Lower lobe of right lung (tissue), 2 donors: ENCODE measurements at regions not wholly inside any gene's neighbourhood (a gene's known extent, or its start where the extent isn't known, plus 50 kb on each side); places are given as distances from the start of the nearest gene placed in this dataset.

ENCODE experiments used
- ATAC-seq, 2 donors: fragments of 200-7000 bp; cut with Tn5 transposase; one replicate each; pipeline ENCODE4 v1.9.1; 2020 to 2022; ENCODE audit warnings: mild to moderate bottlenecking in 2 of 2, moderate library complexity in 2 of 2
- DNase-seq: peaks from one replicate; pipeline ENCODE4 v3.0.0-alpha.2; 2020
- H3K27ac ChIP-seq: fragments of 200-600 bp; one replicate; pipeline ENCODE4 v1.8.0; 2022
- H3K27me3 ChIP-seq: fragments of 200-600 bp; one replicate; pipeline ENCODE4 v1.8.0; 2022; ENCODE audit warnings: low read depth
- H3K36me3 ChIP-seq: fragments of 200-600 bp; one replicate; pipeline ENCODE4 v1.8.0; 2022; ENCODE audit warnings: mild to moderate bottlenecking
- H3K4me1 ChIP-seq: fragments of 200-600 bp; one replicate; pipeline ENCODE4 v1.8.0; 2022
- H3K4me3 ChIP-seq: fragments of 200-600 bp; one replicate; pipeline ENCODE4 v1.8.0; 2022; ENCODE audit warnings: mild to moderate bottlenecking
- H3K9me3 ChIP-seq: fragments of 200-600 bp; one replicate; pipeline ENCODE4 v1.8.0; 2022
- CTCF ChIP-seq: fragments of 200-600 bp; IDR thresholded peaks from one replicate; pipeline ENCODE4 v1.8.0; 2022; ENCODE audit warnings: antibody characterized with exemption, mild to moderate bottlenecking
- intact Hi-C: fragments of 100-400 bp; cut with DNase I; formaldehyde crosslinking; loops from one replicate; pipeline ENCODE4 v1.11.0; 2022
- donor health status: DM: no; HTN: yes; CAD: no; lungs with severe emphysema.

- TF ChIP-seq CTCF, result no peak
- H3K4me1 ChIP-seq, result no peaks in the 10 kb centered on the region
- no peak for DNase-seq
These were observed 67.9 kb upstream of the ADAMTS2 start for GRCh38 chr5:179413086-179413690.

GRCh38 chr5:179411161-179411841 lies 66.0 kb upstream of the ADAMTS2 start:
- DNase-seq (no peak), ATAC-seq (no peak)
- Histone ChIP-seq H3K27ac (no peak overlapping the region), H3K27me3 (peaks cover under 1% of the 10 kb centered on the region), H3K36me3 (no peaks in the 10 kb centered on the region), H3K9me3 (no peaks in the 10 kb centered on the region), H3K4me1 (peaks cover 13% of the 10 kb centered on the region), H3K4me3 (no peak overlapping the region)
- TF ChIP-seq CTCF, result no peak
- intact Hi-C loops, result no loop called here

More at GRCh38 chr5:179413086-179413690, 67.9 kb upstream of the ADAMTS2 start:
- Histone ChIP-seq H3K9me3 (no peaks in the 10 kb centered on the region), H3K27ac (no peak overlapping the region), H3K4me3 (no peak overlapping the region), H3K27me3 (peaks cover 15% of the 10 kb centered on the region), H3K36me3 (no peaks in the 10 kb centered on the region)
- intact Hi-C loops, result no loop called here
- no peak for ATAC-seq

GRCh38 chr5:179410291-179411160 lies 65.3 kb upstream of the ADAMTS2 start:
- Histone ChIP-seq H3K4me1 (peaks cover 16% of the 10 kb centered on the region), H3K4me3 (no peak overlapping the region), H3K36me3 (no peaks in the 10 kb centered on the region), H3K27me3 (no peaks in the 10 kb centered on the region), H3K9me3 (no peaks in the 10 kb centered on the region), H3K27ac (no peak overlapping the region)
- intact Hi-C loops, result no loop called here
- DNase-seq (no peak), ATAC-seq (no peak)
- TF ChIP-seq CTCF, result no peak

- DNase-seq (no peak), ATAC-seq (no peak)
- Histone ChIP-seq H3K4me3 (no peak overlapping the region), H3K27me3 (no peaks in the 10 kb centered on the region), H3K4me1 (peaks cover 16% of the 10 kb centered on the region), H3K9me3 (no peaks in the 10 kb centered on the region), H3K36me3 (no peaks in the 10 kb centered on the region), H3K27ac (no peak overlapping the region)
- TF ChIP-seq CTCF, result no peak
- intact Hi-C loops, result no loop called here
These were observed 64.5 kb upstream of the ADAMTS2 start for GRCh38 chr5:179409806-179410205.

- no peak for TF ChIP-seq CTCF
- ATAC-seq, result no peak
- no peak for DNase-seq
- no peaks in the 10 kb centered on the region for H3K27me3 ChIP-seq
- H3K9me3 ChIP-seq, result no peaks in the 10 kb centered on the region
- no peak overlapping the region for H3K27ac ChIP-seq
- H3K4me3 ChIP-seq, result no peak overlapping the region
- peaks cover 16% of the 10 kb centered on the region for H3K4me1 ChIP-seq
- intact Hi-C loops, result no loop called here
- no peaks in the 10 kb centered on the region for H3K36me3 ChIP-seq
These were observed 63.4 kb upstream of the ADAMTS2 start for GRCh38 chr5:179408611-179409010.
